KMS-11 (cell line): ENCODE measurements at regions not wholly inside any gene's neighbourhood (a gene's known extent, or its start where the extent isn't known, plus 50 kb on each side); places are given as distances from the start of the nearest gene placed in this dataset.

ENCODE experiments used
- H2AFZ ChIP-seq: fragments of 200-600 bp; sonication (generic); 2 replicates; pipeline ENCODE4 v1.6.1; 2016; ENCODE audit warnings: antibody characterized with exemption, mixed run types, low read depth
- H3K27ac ChIP-seq: fragments of 200-600 bp; sonication (generic); 2 replicates; pipeline ENCODE4 v1.6.1; 2016; ENCODE audit warnings: mild to moderate bottlenecking, mixed run types
- H3K27me3 ChIP-seq: fragments of 200-600 bp; sonication (generic); 2 replicates; pipeline ENCODE4 v1.6.1; 2017; ENCODE audit warnings: mild to moderate bottlenecking, low read depth, mixed run types, moderate library complexity; ENCODE audit not compliant: insufficient read depth
- H3K36me3 ChIP-seq: fragments of 200-600 bp; sonication (generic); 2 replicates; pipeline ENCODE4 v1.6.1; 2017; ENCODE audit warnings: mild to moderate bottlenecking, mixed run types; ENCODE audit not compliant: insufficient read depth
- H3K4me1 ChIP-seq: fragments of 200-600 bp; sonication (generic); 2 replicates; pipeline ENCODE4 v1.6.1; 2016; ENCODE audit warnings: mild to moderate bottlenecking, low read depth, mixed run types; ENCODE audit not compliant: poor library complexity, severe bottlenecking
- H3K4me2 ChIP-seq: fragments of 200-600 bp; sonication (generic); 2 replicates; pipeline ENCODE4 v1.7.0; 2016; ENCODE audit warnings: mild to moderate bottlenecking, mixed run types
- H3K4me3 ChIP-seq: fragments of 200-600 bp; sonication (generic); IDR thresholded peaks from 2 replicates; pipeline ENCODE4 v1.6.1; 2017; ENCODE audit warnings: low read depth, low read length, mixed read lengths; ENCODE audit not compliant: insufficient read depth
- H3K79me2 ChIP-seq: fragments of 200-600 bp; sonication (generic); 2 replicates; pipeline ENCODE4 v1.6.1; 2016; ENCODE audit warnings: low read depth, mixed run types; ENCODE audit not compliant: insufficient read depth
- H3K9ac ChIP-seq: fragments of 200-600 bp; sonication (generic); 2 replicates; pipeline ENCODE4 v1.6.1; 2016; ENCODE audit warnings: mild to moderate bottlenecking, mixed run types
- H4K20me1 ChIP-seq: fragments of 200-600 bp; sonication (generic); 2 replicates; pipeline ENCODE4 v1.6.1; 2016; ENCODE audit warnings: mild to moderate bottlenecking, mixed run types; ENCODE audit not compliant: insufficient read depth
- CTCF ChIP-seq: fragments of 200-600 bp; sonication (generic); conservative IDR thresholded peaks from 2 replicates; pipeline ENCODE4 v1.6.1; 2017; ENCODE audit warnings: low read depth, mild to moderate bottlenecking, antibody characterized with exemption, low read length, moderate library complexity, mixed read lengths

GRCh38 chr7:130841416-130841815, 107.4 kb upstream of the KLF14 start:
- H3K27me3 ChIP-seq = no peaks in the 10 kb centered on the region
- H3K4me1 ChIP-seq = no peaks in the 10 kb centered on the region
- no peak overlapping the region for H3K9ac ChIP-seq
- TF ChIP-seq CTCF = no peak
- H4K20me1 ChIP-seq = no peaks in the 10 kb centered on the region
- no peak overlapping the region for H3K27ac ChIP-seq
- H3K4me3 ChIP-seq = no peak overlapping the region
- H2AFZ ChIP-seq = no peak overlapping the region
- no peak overlapping the region for H3K4me2 ChIP-seq
- H3K79me2 ChIP-seq = no peaks in the 10 kb centered on the region
- H3K36me3 ChIP-seq = no peaks in the 10 kb centered on the region

- TF ChIP-seq CTCF = no peak
- no peak overlapping the region for H3K27ac ChIP-seq
- H3K9ac ChIP-seq = no peak overlapping the region
- no peak overlapping the region for H3K4me2 ChIP-seq
- H3K4me3 ChIP-seq = no peak overlapping the region
- H3K36me3 ChIP-seq = no peaks in the 10 kb centered on the region
- H4K20me1 ChIP-seq = no peaks in the 10 kb centered on the region
- no peaks in the 10 kb centered on the region for H3K4me1 ChIP-seq
- no peaks in the 10 kb centered on the region for H3K27me3 ChIP-seq
- no peak overlapping the region for H2AFZ ChIP-seq
- H3K79me2 ChIP-seq = no peaks in the 10 kb centered on the region
Observed at GRCh38 chr7:130843703-130844102, 109.7 kb upstream of the KLF14 start.

- Histone ChIP-seq H3K4me3 (no peak overlapping the region), H3K9ac (no peak overlapping the region), H3K4me2 (no peak overlapping the region), H4K20me1 (no peaks in the 10 kb centered on the region), H3K27me3 (no peaks in the 10 kb centered on the region), H3K27ac (no peak overlapping the region), H3K36me3 (no peaks in the 10 kb centered on the region), H2AFZ (no peak overlapping the region), H3K4me1 (no peaks in the 10 kb centered on the region), H3K79me2 (no peaks in the 10 kb centered on the region)
- no peak for TF ChIP-seq CTCF
Observed at GRCh38 chr7:130844811-130845580, 111.0 kb upstream of the KLF14 start.

- TF ChIP-seq CTCF = no peak
- Histone ChIP-seq H3K4me3 (no peak overlapping the region), H3K27me3 (no peaks in the 10 kb centered on the region), H3K9ac (no peak overlapping the region), H3K79me2 (no peaks in the 10 kb centered on the region), H3K4me1 (no peaks in the 10 kb centered on the region), H4K20me1 (no peaks in the 10 kb centered on the region), H3K36me3 (no peaks in the 10 kb centered on the region), H3K27ac (no peak overlapping the region), H2AFZ (no peak overlapping the region), H3K4me2 (no peak overlapping the region)
Observed at GRCh38 chr7:130845581-130846085, 111.6 kb upstream of the KLF14 start.
